Activated CD8-positive, alpha-beta memory T cell treated with anti-CD3 and anti-CD28 coated beads, Interleukin-2, amount 50 U/mL, for 24 hours (primary cell): ENCODE measurements at regions not wholly inside any gene's neighbourhood (a gene's known extent, or its start where the extent isn't known, plus 50 kb on each side); places are given as distances from the start of the nearest gene placed in this dataset.
"Not testable (repeated sequence)": the region's sequence is repeated elsewhere in the genome, so short reads cannot be mapped to it uniquely, and the experiment has no call there.

Source experiments
- DNase-seq: peaks from one replicate; pipeline ENCODE4 v3.0.0-alpha.2; 2020; ENCODE audit errors: extremely low read depth

GRCh38 chr15:66883284-66883911 lies 181.4 kb downstream of the SMAD6 start:
- no peak for DNase-seq

- no peak for DNase-seq
Observed at GRCh38 chr15:66884115-66884622, 181.2 kb upstream of the SMAD3 start.

GRCh38 chr15:66884661-66885237 lies 180.7 kb upstream of the SMAD3 start:
- DNase-seq, result no peak

- DNase-seq, result no peak
Observed at GRCh38 chr15:66885281-66885915, 180.0 kb upstream of the SMAD3 start.

GRCh38 chr15:66886241-66886675 lies 179.1 kb upstream of the SMAD3 start:
- DNase-seq, result no peak

- no peak for DNase-seq
Observed at GRCh38 chr15:66886686-66887273, 178.6 kb upstream of the SMAD3 start.

- not testable (repeated sequence) for DNase-seq
Observed at GRCh38 chr15:66889298-66889697, 176.1 kb upstream of the SMAD3 start.

GRCh38 chr15:66891776-66892175 lies 173.6 kb upstream of the SMAD3 start:
- no peak for DNase-seq

- no peak for DNase-seq
Observed at GRCh38 chr15:66893294-66893693, 172.1 kb upstream of the SMAD3 start.

- no peak for DNase-seq
Observed at GRCh38 chr15:66894363-66894762, 171.0 kb upstream of the SMAD3 start.

GRCh38 chr15:66894986-66895780 lies 170.2 kb upstream of the SMAD3 start:
- DNase-seq, result no peak

- DNase-seq, result no peak
Observed at GRCh38 chr15:66895794-66896453, 169.5 kb upstream of the SMAD3 start.

GRCh38 chr15:66896611-66897010 lies 168.8 kb upstream of the SMAD3 start:
- DNase-seq, result no peak

- no peak for DNase-seq
Observed at GRCh38 chr15:66897416-66897815, 168.0 kb upstream of the SMAD3 start.

- DNase-seq, result no peak
Observed at GRCh38 chr15:66897971-66898370, 167.4 kb upstream of the SMAD3 start.

- DNase-seq, result no peak
Observed at GRCh38 chr15:66898656-66899386, 166.6 kb upstream of the SMAD3 start.

GRCh38 chr15:66899555-66900350 lies 165.6 kb upstream of the SMAD3 start:
- DNase-seq, result no peak

GRCh38 chr15:66900586-66901310 lies 164.7 kb upstream of the SMAD3 start:
- DNase-seq, result no peak
